ENCODE measurements at regions not wholly inside any gene's neighbourhood (a gene's known extent, or its start where the extent isn't known, plus 50 kb on each side); places are given as distances from the start of the nearest gene placed in this dataset.
A peak's percentile ranks its signal among the peaks of the same experiment; 100 is the strongest.
"Not testable (repeated sequence)": the region's sequence is repeated elsewhere in the genome, so short reads cannot be mapped to it uniquely, and the experiment has no call there.

DNA sequence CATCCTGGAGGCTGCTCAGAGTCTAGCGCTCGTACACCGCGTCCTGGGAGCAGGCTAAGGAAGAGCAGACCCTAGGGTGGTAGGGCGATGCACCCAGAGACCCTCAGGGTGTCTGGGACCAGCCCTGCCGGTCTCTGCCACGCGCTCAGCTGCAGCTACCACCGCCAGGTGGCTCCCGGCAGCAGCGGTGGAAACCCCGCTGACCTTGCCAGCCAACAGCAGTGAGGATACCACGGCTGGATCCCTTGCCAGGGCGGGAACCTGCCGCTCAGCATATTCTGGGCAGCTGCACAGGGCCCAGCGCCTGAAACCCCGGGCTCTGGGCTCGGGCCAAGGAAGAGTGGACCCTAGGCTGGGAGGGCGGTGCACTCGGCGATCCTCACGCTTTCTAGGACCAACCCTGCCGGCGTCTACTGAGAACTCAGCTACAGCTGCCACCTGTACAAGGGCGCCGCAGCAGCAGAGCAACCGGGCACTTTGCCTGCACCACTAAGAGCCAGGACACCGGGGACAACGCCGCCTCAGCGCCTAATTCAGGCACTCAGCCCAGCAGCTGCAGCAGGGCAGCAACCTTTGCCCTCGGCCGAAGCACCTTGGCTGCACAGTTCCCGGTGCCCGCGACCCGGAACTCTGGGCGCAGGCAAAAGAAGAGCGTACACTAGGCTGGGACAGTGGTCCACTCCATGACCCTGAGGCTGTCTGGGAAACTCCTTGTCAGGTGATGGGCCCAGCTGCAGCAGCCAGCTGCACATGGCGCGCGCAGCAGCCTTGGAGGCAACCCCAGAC is 80.8 kb downstream of the POTEB2 start:
- ATAC-seq (replicated peaks in 1 of 4); CTCF ChIA-PET; H3K27ac Mint-ChIP-seq; H3K4me1 ChIP-seq (ENCODE audit: control insufficient read depth in 1 of 2, extremely low read depth in 1 of 2, insufficient read depth in 2 of 2, low read length in 2 of 2); H3K4me1 Mint-ChIP-seq; H3K27me3 ChIP-seq (replicated peaks in 1 of 2; ENCODE audit: control insufficient read depth in 2 of 2, extremely low read depth in 1 of 2, insufficient read depth in 2 of 2, low read length in 1 of 2); H3K4me3 Mint-ChIP-seq; H3K9me3 Mint-ChIP-seq; H3K9me3 ChIP-seq; POLR2A ChIA-PET; H3K4me3 ChIP-seq (ENCODE audit: control insufficient read depth in 1 of 2, extremely low read depth in 1 of 2, low read length in 1 of 2); H3K27me3 Mint-ChIP-seq; H3K36me3 Mint-ChIP-seq; H3K36me3 ChIP-seq (ENCODE audit: control insufficient read depth in 2 of 2, extremely low read depth in 1 of 2, insufficient read depth in 1 of 2, low read length in 1 of 2); H3K27ac ChIP-seq (ENCODE audit: low read length): not testable (repeated sequence)
- WGBS (ENCODE audit: insufficient coverage) = no CpG with 5 or more reads among the region's 42 CpGs
- peak in 1 of 35 experiments; percentile 12 for DNase-seq

DNA sequence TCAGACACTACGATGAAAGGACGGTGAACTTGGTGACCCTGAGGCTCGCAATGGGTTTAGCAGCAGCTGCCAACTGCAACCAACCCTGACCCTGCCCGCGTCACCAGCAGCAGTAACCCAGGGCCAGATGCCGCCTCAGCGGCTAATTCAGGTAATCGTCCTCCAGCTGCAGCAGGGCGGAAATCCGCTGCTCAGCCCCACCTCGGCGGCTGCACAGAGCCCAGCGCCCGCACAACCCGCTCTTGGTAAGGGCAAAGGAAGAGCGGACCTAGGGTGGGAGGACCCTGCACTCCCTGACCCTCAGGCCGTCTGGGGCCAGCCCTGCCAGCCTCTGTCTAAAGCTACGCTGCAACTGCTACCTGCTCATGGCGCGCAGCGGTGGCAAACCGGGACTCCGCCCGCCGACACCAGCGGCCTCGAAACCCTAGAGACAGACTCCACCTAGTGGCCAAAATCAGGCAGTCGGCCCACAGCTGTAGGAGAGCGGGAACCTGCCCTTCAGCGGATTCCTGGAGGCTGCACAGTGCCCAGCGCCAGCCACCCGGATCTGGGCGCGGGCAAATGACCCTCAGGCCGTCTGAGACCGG is 82.4 kb downstream of the POTEB2 start:
- H3K4me3 ChIP-seq (ENCODE audit: control insufficient read depth in 1 of 2, extremely low read depth in 1 of 2, low read length in 1 of 2); H3K4me3 Mint-ChIP-seq; CTCF ChIA-PET; H3K9me3 Mint-ChIP-seq; H3K27ac Mint-ChIP-seq; H3K36me3 Mint-ChIP-seq; H3K4me1 Mint-ChIP-seq; POLR2A ChIA-PET; H3K27ac ChIP-seq (ENCODE audit: low read length); H3K27me3 Mint-ChIP-seq; H3K27me3 ChIP-seq (replicated peaks in 1 of 2; ENCODE audit: control insufficient read depth in 2 of 2, extremely low read depth in 1 of 2, insufficient read depth in 2 of 2, low read length in 1 of 2); H3K4me1 ChIP-seq (ENCODE audit: control insufficient read depth in 1 of 2, extremely low read depth in 1 of 2, insufficient read depth in 2 of 2, low read length in 2 of 2); H3K9me3 ChIP-seq; H3K36me3 ChIP-seq (ENCODE audit: control insufficient read depth in 2 of 2, extremely low read depth in 1 of 2, insufficient read depth in 1 of 2, low read length in 1 of 2): not testable (repeated sequence)
- ATAC-seq (replicated peaks in 1 of 4) (peak in 2 of 4 experiments; percentile 41 to 62), DNase-seq (peak in 11 of 35 experiments; percentile 10 to 49 (median 27))
- WGBS (ENCODE audit: insufficient coverage) = no CpG with 5 or more reads among the region's 36 CpGs

DNA sequence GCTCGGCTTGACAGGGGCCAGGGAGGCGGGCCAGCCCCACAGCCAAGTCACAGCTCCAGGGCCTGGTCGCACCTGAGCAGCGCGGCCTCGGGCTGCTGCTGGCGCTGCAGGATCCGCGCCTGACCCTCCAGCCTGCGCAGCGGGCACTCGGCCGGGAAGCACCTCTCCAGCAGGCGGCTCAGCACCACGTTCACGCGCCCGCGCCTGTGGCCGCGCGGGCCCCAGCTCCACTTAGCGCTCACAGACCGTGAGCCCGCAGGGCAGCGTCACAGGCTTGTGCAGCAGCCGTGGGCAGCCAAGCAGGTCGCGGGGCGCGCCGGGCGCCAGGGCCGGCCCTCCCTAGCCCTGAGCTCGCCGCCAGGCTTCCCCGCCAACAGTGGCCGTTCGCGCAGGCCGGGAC is 90.7 kb downstream of the POTEB2 start:
- POLR2A ChIA-PET; H3K9me3 Mint-ChIP-seq; H3K36me3 Mint-ChIP-seq; H3K4me3 ChIP-seq (ENCODE audit: control insufficient read depth in 1 of 2, extremely low read depth in 1 of 2, low read length in 1 of 2); H3K4me3 Mint-ChIP-seq; H3K36me3 ChIP-seq (ENCODE audit: control insufficient read depth in 2 of 2, extremely low read depth in 1 of 2, insufficient read depth in 1 of 2, low read length in 1 of 2); H3K27ac Mint-ChIP-seq; H3K27ac ChIP-seq (ENCODE audit: low read length); H3K27me3 Mint-ChIP-seq; CTCF ChIA-PET; H3K4me1 ChIP-seq (ENCODE audit: control insufficient read depth in 1 of 2, extremely low read depth in 1 of 2, insufficient read depth in 2 of 2, low read length in 2 of 2); H3K27me3 ChIP-seq (replicated peaks in 1 of 2; ENCODE audit: control insufficient read depth in 2 of 2, extremely low read depth in 1 of 2, insufficient read depth in 2 of 2, low read length in 1 of 2); H3K4me1 Mint-ChIP-seq; H3K9me3 ChIP-seq; DNase-seq: not testable (repeated sequence)
- WGBS (ENCODE audit: insufficient coverage) = no CpG with 5 or more reads among the region's 41 CpGs
- peak in 3 of 4 experiments; percentile 45 to 62 (median 49) for ATAC-seq (replicated peaks in 1 of 4)

DNA sequence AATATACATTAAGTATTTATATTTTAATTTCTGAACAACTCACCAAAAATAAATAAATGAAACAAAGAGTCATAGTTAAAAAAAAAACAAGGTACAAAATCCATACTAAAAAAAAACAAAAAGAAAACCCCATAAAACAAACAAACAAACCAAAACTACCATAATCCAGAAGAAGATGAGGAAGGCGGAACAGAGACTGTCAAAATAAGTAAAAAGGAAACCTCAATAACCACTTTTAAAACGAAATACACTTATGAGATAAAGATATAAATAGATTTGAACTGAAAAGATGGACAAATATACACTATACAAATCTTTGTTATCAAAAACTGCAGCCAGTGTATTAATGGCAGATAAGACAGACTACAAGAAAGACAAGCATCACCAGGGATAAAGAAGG is 98.2 kb downstream of the POTEB2 start:
- H3K9me3 Mint-ChIP-seq; H3K27me3 ChIP-seq (replicated peaks in 1 of 2; ENCODE audit: control insufficient read depth in 2 of 2, extremely low read depth in 1 of 2, insufficient read depth in 2 of 2, low read length in 1 of 2); DNase-seq; H3K4me3 Mint-ChIP-seq; H3K4me1 Mint-ChIP-seq; CTCF ChIA-PET; H3K4me1 ChIP-seq (ENCODE audit: control insufficient read depth in 1 of 2, extremely low read depth in 1 of 2, insufficient read depth in 2 of 2, low read length in 2 of 2); H3K4me3 ChIP-seq (ENCODE audit: control insufficient read depth in 1 of 2, extremely low read depth in 1 of 2, low read length in 1 of 2); H3K36me3 ChIP-seq (ENCODE audit: control insufficient read depth in 2 of 2, extremely low read depth in 1 of 2, insufficient read depth in 1 of 2, low read length in 1 of 2); ATAC-seq (replicated peaks in 1 of 4); H3K27ac ChIP-seq (ENCODE audit: low read length); H3K27me3 Mint-ChIP-seq; POLR2A ChIA-PET; H3K9me3 ChIP-seq; H3K27ac Mint-ChIP-seq; H3K36me3 Mint-ChIP-seq: not testable (repeated sequence)
- no CpG with 5 or more reads among the region's 2 CpGs for WGBS (ENCODE audit: insufficient coverage)

DNA sequence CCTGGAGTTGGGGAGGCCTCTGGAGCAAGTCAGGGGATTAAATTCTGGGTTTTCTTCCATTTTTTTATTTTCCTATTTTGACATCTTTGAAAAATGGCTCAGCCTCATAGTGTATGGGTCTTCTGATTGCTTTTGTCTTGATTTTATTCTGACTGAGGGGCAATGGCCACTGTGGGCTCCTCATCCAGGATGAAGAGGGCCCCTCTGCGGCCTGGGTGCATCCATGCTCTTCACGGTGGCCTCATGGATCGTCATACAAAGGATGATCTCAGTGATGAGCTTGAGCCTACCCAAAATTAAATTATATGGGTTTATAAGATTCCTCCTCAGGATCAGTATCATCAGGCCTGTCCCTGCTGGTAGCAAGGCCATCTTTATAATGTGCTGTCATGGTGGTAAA is 103.7 kb downstream of the POTEB2 start:
- no CpG with 5 or more reads among the region's 3 CpGs for WGBS (ENCODE audit: insufficient coverage)

DNA sequence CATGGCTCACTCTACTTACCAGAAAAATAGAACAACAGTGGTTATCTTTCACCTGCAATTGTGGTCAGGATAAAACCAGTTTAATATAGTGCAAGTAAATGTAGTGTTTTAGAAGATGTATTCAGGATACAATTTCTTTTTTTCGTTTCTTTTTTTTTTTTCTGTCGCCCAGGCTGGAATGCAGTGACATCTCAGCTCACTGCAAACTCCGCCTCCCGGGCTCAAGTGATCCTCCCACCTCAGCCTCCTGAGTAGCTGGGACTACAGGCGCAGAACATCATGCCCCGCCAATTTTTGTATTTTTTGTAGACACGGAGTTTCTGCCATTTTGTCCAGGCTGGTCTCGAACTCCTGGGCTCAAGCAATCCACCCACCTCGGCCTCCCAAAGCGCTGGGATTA is 109.7 kb downstream of the POTEB2 start:
- CTCF ChIA-PET; H3K9me3 ChIP-seq; H3K4me1 ChIP-seq (ENCODE audit: control insufficient read depth in 1 of 2, extremely low read depth in 1 of 2, insufficient read depth in 2 of 2, low read length in 2 of 2); H3K27me3 ChIP-seq (replicated peaks in 1 of 2; ENCODE audit: control insufficient read depth in 2 of 2, extremely low read depth in 1 of 2, insufficient read depth in 2 of 2, low read length in 1 of 2); H3K4me3 Mint-ChIP-seq; H3K9me3 Mint-ChIP-seq; H3K27me3 Mint-ChIP-seq; H3K27ac Mint-ChIP-seq; H3K36me3 ChIP-seq (ENCODE audit: control insufficient read depth in 2 of 2, extremely low read depth in 1 of 2, insufficient read depth in 1 of 2, low read length in 1 of 2); H3K4me3 ChIP-seq (ENCODE audit: control insufficient read depth in 1 of 2, extremely low read depth in 1 of 2, low read length in 1 of 2); ATAC-seq (replicated peaks in 1 of 4); DNase-seq; H3K27ac ChIP-seq (ENCODE audit: low read length); POLR2A ChIA-PET; H3K4me1 Mint-ChIP-seq; H3K36me3 Mint-ChIP-seq: not testable (repeated sequence)
- WGBS (ENCODE audit: insufficient coverage) = no CpG with 5 or more reads among the region's 10 CpGs

More for the DNA sequence above, 103.7 kb downstream of the POTEB2 start:
- H3K36me3 Mint-ChIP-seq; H3K9me3 Mint-ChIP-seq; H3K4me3 Mint-ChIP-seq; H3K9me3 ChIP-seq; H3K27ac Mint-ChIP-seq; H3K4me1 ChIP-seq (ENCODE audit: control insufficient read depth in 1 of 2, extremely low read depth in 1 of 2, insufficient read depth in 2 of 2, low read length in 2 of 2); H3K36me3 ChIP-seq (ENCODE audit: control insufficient read depth in 2 of 2, extremely low read depth in 1 of 2, insufficient read depth in 1 of 2, low read length in 1 of 2); H3K4me1 Mint-ChIP-seq; CTCF ChIA-PET; H3K4me3 ChIP-seq (ENCODE audit: control insufficient read depth in 1 of 2, extremely low read depth in 1 of 2, low read length in 1 of 2); DNase-seq; ATAC-seq (replicated peaks in 1 of 4); POLR2A ChIA-PET; H3K27ac ChIP-seq (ENCODE audit: low read length); H3K27me3 Mint-ChIP-seq; H3K27me3 ChIP-seq (replicated peaks in 1 of 2; ENCODE audit: control insufficient read depth in 2 of 2, extremely low read depth in 1 of 2, insufficient read depth in 2 of 2, low read length in 1 of 2): not testable (repeated sequence)

Measured in T-cell (primary cell).